Natural killer cell (primary cell): ENCODE measurements at regions not wholly inside any gene's neighbourhood (a gene's known extent, or its start where the extent isn't known, plus 50 kb on each side); places are given as distances from the start of the nearest gene placed in this dataset.

Source experiments
- ATAC-seq, 3 donors: fragments of 150-1000 bp in 2 of 3; fragments of 200-7000 bp in 1 of 3; cut with Tn5 transposase; 1 replicate in 1 of 3; 2 replicates in 2 of 3; pipeline ENCODE4 v1.10.0; 2021; ENCODE audit warnings: mild to moderate bottlenecking in 2 of 3, moderate library complexity in 2 of 3
- DNase-seq, 2 donors: peaks; one replicate each; pipeline versions ENCODE4 v3.0.0 to v3.0.0-alpha.2; 2013 to 2021; ENCODE audit warnings: mixed read lengths in 1 of 2
- H3K27ac ChIP-seq: one replicate; pipeline ENCODE4 v1.5.1; 2013; ENCODE audit warnings: mild to moderate bottlenecking, low read length
- H3K27me3 ChIP-seq: one replicate; pipeline ENCODE4 v1.6.1; 2013; ENCODE audit warnings: low read length; ENCODE audit not compliant: control insufficient read depth, insufficient read depth
- H3K36me3 ChIP-seq: one replicate; pipeline ENCODE4 v1.6.1; 2013; ENCODE audit warnings: low read length; ENCODE audit not compliant: control insufficient read depth, insufficient read depth
- H3K4me1 ChIP-seq: one replicate; pipeline ENCODE4 v1.6.1; 2013; ENCODE audit warnings: low read length; ENCODE audit not compliant: control insufficient read depth, insufficient read depth
- H3K4me3 ChIP-seq: one replicate; pipeline ENCODE4 v1.5.1; 2013; ENCODE audit warnings: low read length
- H3K9me3 ChIP-seq: one replicate; pipeline ENCODE4 v1.6.1; 2013; ENCODE audit warnings: low read length; ENCODE audit not compliant: control insufficient read depth, insufficient read depth
- H3K27ac Mint-ChIP-seq, 2 donors: one replicate each; pipeline ENCODE4 v1.8.0; 2022; ENCODE audit warnings: mild to moderate bottlenecking in 2 of 2, mixed read lengths in 2 of 2, moderate library complexity in 1 of 2
- H3K27me3 Mint-ChIP-seq, 2 donors: one replicate each; pipeline ENCODE4 v1.8.0; 2022; ENCODE audit warnings: low read depth in 2 of 2, mixed read lengths in 2 of 2
- H3K36me3 Mint-ChIP-seq: one replicate; pipeline ENCODE4 v1.8.0; 2022; ENCODE audit warnings: mixed read lengths
- H3K4me1 Mint-ChIP-seq, 2 donors: one replicate each; pipeline ENCODE4 v1.8.0; 2022; ENCODE audit warnings: mixed read lengths in 2 of 2
- H3K4me3 Mint-ChIP-seq: one replicate; pipeline ENCODE4 v1.8.0; 2022; ENCODE audit warnings: mild to moderate bottlenecking, moderate library complexity, mixed read lengths
- H3K9me3 Mint-ChIP-seq, 2 donors: one replicate each; pipeline ENCODE4 v1.8.0; 2022; ENCODE audit warnings: mixed read lengths in 2 of 2
- CTCF ChIP-seq: fragments of 200-600 bp; IDR thresholded peaks from one replicate; pipeline ENCODE4 v1.8.0; 2022; ENCODE audit warnings: antibody characterized with exemption
- WGBS: methylation state at CpG from one replicate; pipeline ENCODE4 v1.1.7; 2013; ENCODE audit warnings: missing lambda C conversion rate; ENCODE audit not compliant: insufficient coverage; 5-methylcytosine and 5-hydroxymethylcytosine counted together
- intact Hi-C: fragments of 100-400 bp; cut with micrococcal nuclease; formaldehyde crosslinking; loops from one replicate; pipeline ENCODE4 v1.14.2; 2022

- WGBS: 83% methylated on average over 1 of the region's 1 CpG
- peaks cover 0 to 2% of the 10 kb centered on the region in 2 donors for H3K27me3 Mint-ChIP-seq
- Histone ChIP-seq H3K9me3 (no peaks in the 10 kb centered on the region), H3K36me3 (no peaks in the 10 kb centered on the region), H3K4me3 (no peak overlapping the region), H3K27ac (no peak overlapping the region), H3K27me3 (no peaks in the 10 kb centered on the region), H3K4me1 (no peaks in the 10 kb centered on the region)
- no peak overlapping the region for H3K27ac Mint-ChIP-seq
- DNase-seq: no peak
- no peak overlapping the region for H3K4me3 Mint-ChIP-seq
- ATAC-seq: no peak
- no peaks in the 10 kb centered on the region for H3K9me3 Mint-ChIP-seq
- intact Hi-C loops: no loop called here
- no peaks in the 10 kb centered on the region for H3K36me3 Mint-ChIP-seq
- TF ChIP-seq CTCF: no peak
- no peaks in the 10 kb centered on the region for H3K4me1 Mint-ChIP-seq
These were observed 213.0 kb downstream of the OMA1 start for GRCh38 chr1:58333511-58333910.

GRCh38 chr1:58331156-58331555 is 215.4 kb downstream of the OMA1 start:
- no peak for TF ChIP-seq CTCF
- H3K27ac ChIP-seq: no peak overlapping the region
- no peaks in the 10 kb centered on the region for H3K36me3 Mint-ChIP-seq
- H3K36me3 ChIP-seq: no peaks in the 10 kb centered on the region
- ATAC-seq: no peak
- no peak overlapping the region for H3K27ac Mint-ChIP-seq
- 96% methylated on average over 1 of the region's 1 CpG for WGBS
- no peaks in the 10 kb centered on the region for H3K9me3 ChIP-seq
- H3K4me1 ChIP-seq: no peaks in the 10 kb centered on the region
- no peaks in the 10 kb centered on the region for H3K27me3 ChIP-seq
- no peaks in the 10 kb centered on the region for H3K9me3 Mint-ChIP-seq
- H3K4me3 ChIP-seq: no peak overlapping the region
- intact Hi-C loops: no loop called here
- H3K27me3 Mint-ChIP-seq: peaks cover 0 to 2% of the 10 kb centered on the region in 2 donors
- no peak for DNase-seq
- no peak overlapping the region for H3K4me3 Mint-ChIP-seq
- no peaks in the 10 kb centered on the region for H3K4me1 Mint-ChIP-seq

- 90% methylated on average over 6 of the region's 6 CpGs for WGBS
- no peaks in the 10 kb centered on the region for H3K27me3 Mint-ChIP-seq
- peaks cover 7 to 9% of the 10 kb centered on the region in 2 donors for H3K4me1 Mint-ChIP-seq
- Histone ChIP-seq H3K36me3 (no peaks in the 10 kb centered on the region), H3K4me1 (peaks cover 7% of the 10 kb centered on the region), H3K27me3 (no peaks in the 10 kb centered on the region), H3K27ac (no peak overlapping the region), H3K4me3 (no peak overlapping the region), H3K9me3 (peaks cover 5% of the 10 kb centered on the region)
- H3K27ac Mint-ChIP-seq: no peak overlapping the region
- no peaks in the 10 kb centered on the region for H3K9me3 Mint-ChIP-seq
- intact Hi-C loops: no loop called here
- ATAC-seq: no peak
- no peak overlapping the region for H3K4me3 Mint-ChIP-seq
- H3K36me3 Mint-ChIP-seq: no peaks in the 10 kb centered on the region
- DNase-seq: no peak
- TF ChIP-seq CTCF: no peak
These were observed 220.7 kb downstream of the OMA1 start for GRCh38 chr1:58325866-58326265.

- peaks cover 7 to 9% of the 10 kb centered on the region in 2 donors for H3K4me1 Mint-ChIP-seq
- no peaks in the 10 kb centered on the region for H3K36me3 ChIP-seq
- H3K27ac ChIP-seq: no peak overlapping the region
- intact Hi-C loops: no loop called here
- H3K27me3 Mint-ChIP-seq: no peaks in the 10 kb centered on the region
- H3K4me1 ChIP-seq: peaks cover 7% of the 10 kb centered on the region
- DNase-seq (peak in 1 of 2 donors; percentile 41), ATAC-seq (peak in 1 of 3 donors; percentile 35)
- H3K9me3 Mint-ChIP-seq: no peaks in the 10 kb centered on the region
- no peak overlapping the region for H3K4me3 Mint-ChIP-seq
- H3K9me3 ChIP-seq: peaks cover 5% of the 10 kb centered on the region
- WGBS: 73% methylated on average over 1 of the region's 2 CpGs
- H3K27ac Mint-ChIP-seq: no peak overlapping the region
- no peaks in the 10 kb centered on the region for H3K36me3 Mint-ChIP-seq
- no peaks in the 10 kb centered on the region for H3K27me3 ChIP-seq
- TF ChIP-seq CTCF: no peak
- no peak overlapping the region for H3K4me3 ChIP-seq
These were observed 222.0 kb downstream of the OMA1 start for GRCh38 chr1:58324558-58324957.
